ENCODE measurements at regions not wholly inside any gene's neighbourhood (a gene's known extent, or its start where the extent isn't known, plus 50 kb on each side); places are given as distances from the start of the nearest gene placed in this dataset.

DNA sequence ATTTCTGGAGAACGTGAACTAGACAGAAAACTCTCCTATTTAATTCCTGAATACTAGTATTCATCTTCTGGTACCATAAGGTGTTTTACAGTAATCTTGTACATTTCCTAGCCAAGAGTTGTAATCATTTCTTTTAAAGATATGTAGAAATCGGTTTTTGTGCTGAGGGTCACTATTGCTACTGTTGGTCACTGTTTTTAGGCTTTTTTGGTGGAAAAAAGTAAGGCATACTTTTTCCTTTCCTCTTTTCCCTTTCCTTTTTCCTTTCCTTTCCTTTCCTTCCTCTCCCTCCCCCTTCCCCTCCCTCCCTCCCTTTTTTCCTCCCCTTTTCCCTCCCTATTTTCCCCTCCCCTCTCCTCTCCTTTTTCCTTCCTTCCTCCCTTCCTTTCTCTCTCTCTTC is 706.4 kb upstream of the GOT2 start:
- no peak for DNase-seq

- no peak for DNase-seq
Observed at GRCh38 chr16:59432896-59433295, 698.8 kb upstream of the GOT2 start.

DNA sequence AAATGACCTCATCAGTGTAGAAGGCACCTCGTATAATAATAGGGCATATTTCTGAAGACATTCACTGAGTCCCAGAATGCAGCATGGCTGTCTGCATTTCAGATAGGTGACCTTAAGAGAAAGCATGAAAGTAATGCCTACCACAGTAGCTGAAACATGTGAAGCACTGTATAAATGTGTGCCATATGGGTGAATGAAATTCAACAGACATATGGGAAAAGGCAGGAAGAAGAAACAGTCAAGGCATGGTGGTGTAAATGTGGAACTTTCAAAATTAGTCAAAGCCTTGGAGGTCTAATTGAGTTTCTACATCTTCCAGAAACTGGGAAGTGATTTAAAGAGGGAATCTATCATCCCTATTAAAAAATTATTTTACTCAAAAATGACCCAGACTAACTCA is 698.2 kb upstream of the GOT2 start:
- DNase-seq = no peak

DNA sequence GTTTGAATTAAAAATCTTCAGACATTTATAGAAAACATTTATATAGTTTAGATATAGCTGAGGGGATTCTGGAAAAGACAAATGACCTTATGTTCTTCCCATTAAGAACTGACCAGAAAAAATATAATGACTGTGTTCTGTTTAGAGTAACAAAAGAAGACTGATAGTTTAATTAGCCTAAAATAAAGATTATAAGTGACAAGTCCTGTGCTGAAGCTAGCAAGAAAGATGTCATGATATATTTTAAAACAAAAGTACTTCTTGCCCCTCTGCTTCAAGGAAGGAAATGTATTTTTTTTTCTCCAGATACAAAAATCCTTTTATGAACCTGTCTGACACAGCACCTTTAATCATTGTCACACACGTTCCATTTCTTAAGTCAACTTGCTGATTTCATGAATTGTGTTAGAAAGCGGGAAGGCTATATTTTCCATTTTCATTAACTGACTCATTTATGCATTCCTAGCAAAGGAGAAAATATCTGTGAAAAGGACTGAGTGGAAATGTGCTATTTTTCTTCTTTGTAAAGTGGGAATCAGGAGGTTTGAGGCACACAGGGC is 690.7 kb upstream of the GOT2 start:
- no peak for DNase-seq

GRCh38 chr16:59411961-59412841 is 678.1 kb upstream of the GOT2 start:
- DNase-seq = no peak

GRCh38 chr16:59410451-59410850 is 676.3 kb upstream of the GOT2 start:
- no peak for DNase-seq

DNA sequence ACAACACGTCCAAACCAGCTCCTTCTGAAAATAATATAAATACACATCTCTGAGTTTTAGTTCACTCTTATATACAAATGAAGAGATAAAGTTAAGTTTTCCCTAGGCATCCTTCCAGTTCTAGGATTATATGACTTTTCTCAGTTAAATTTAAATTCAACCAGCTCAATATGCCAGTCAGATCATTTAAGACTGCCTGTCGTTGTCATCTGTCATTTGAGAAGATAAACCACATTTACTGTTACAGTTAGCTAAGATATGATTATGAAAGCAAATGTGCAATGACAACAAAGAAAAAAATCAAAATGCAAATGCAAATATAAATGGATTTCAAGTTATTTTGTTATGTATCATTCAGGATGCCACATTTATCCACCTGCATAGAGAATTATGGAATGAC is 671.7 kb upstream of the GOT2 start:
- DNase-seq = no peak

GRCh38 chr16:59404509-59404908 is 670.4 kb upstream of the GOT2 start:
- DNase-seq = no peak

DNA sequence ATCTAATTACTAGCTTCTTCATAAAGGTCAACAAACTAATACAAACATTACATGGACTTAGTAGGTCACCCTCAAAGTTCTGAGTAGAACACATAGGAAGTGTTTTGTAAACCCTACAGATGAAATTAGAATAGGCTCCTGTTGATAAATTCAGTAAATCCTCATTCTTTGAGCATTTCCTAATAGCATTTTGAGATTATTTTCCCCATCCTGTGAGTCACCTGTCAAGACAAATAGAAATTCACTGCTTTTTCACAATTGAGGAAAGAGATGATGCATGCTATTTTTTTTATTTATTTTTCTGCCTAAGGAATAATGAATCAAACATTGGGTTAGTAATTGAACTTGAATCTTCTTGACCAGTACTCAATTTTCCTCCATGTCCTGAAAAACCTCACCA is 666.7 kb upstream of the GOT2 start:
- no peak for DNase-seq

- DNase-seq = no peak
Observed at GRCh38 chr16:59397638-59398037, 663.5 kb upstream of the GOT2 start.

DNA sequence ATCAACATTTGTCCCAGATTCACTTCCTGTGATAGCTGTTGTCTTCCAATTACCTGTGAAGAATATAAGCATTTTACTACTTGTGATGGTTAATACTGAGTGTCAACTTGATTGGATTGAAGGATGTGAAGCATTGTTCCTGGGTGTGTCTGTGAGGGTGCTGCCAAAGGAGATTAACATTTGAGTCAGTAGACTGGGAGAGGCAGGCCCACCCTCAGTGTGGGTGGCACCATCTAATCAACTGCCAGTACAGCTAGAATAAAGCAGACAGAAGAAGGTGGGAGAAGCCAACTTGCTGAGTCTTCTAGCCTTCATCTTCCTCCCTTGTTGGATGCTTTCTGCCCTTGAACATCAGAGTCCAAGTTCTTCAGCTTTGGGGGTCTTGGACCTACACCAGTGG is 660.4 kb upstream of the GOT2 start:
- DNase-seq = no peak

- no peak for DNase-seq
Observed at GRCh38 chr16:59392911-59393310, 658.8 kb upstream of the GOT2 start.

DNA sequence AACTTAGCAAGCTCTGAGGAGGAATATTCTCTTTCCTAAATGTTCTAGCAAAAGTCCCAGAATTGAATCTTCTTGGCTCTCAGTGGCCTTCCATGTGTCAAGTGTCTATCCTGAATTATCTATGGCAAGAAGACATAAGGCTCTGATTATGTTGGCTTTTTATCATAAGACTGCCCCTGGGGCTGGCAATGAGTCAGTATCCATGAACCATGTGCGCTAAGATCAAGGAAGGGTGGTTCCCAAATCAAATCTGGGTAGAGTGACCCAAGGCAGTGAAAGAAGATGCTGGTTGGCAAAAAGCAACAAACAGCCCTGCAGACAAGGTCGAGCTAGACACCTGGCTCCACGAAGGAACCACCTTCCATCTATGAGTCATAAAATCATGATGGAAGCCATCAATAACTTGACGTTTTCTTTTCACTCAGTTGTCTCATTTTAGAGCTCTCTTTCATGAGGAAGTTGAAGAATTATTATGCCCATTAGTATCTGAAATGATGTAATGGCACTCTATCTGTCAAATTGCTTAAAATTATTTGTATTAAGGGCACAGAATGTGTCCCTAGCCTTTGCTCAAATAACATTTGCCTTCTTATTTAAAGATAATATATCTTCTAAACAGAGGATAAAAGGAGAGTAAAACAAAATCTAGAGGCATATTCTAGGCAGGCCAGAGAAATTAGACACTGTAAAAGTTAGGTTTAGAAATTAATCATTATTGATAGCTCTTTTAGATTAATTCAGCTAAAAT is 657.7 kb upstream of the GOT2 start:
- no peak for DNase-seq

DNA sequence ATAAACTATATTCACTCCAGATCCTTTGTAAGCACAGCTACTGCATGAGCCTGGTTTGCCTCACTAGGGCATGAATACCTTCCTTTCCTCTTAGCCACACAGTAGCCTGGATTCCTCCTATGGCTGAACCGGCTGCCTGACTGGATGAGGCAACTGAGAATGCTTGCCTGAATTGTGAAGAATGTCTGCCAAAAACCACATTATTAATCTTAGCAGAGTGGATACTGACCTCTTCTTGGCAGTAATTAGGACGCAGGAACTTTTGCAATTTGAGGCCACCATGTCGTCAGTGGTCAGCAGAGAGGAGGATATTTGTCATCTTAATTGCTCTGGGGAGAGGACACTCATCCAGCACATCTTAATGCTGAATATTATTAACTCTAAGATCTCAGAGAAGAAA is 651.8 kb upstream of the GOT2 start:
- no peak for DNase-seq

DNA sequence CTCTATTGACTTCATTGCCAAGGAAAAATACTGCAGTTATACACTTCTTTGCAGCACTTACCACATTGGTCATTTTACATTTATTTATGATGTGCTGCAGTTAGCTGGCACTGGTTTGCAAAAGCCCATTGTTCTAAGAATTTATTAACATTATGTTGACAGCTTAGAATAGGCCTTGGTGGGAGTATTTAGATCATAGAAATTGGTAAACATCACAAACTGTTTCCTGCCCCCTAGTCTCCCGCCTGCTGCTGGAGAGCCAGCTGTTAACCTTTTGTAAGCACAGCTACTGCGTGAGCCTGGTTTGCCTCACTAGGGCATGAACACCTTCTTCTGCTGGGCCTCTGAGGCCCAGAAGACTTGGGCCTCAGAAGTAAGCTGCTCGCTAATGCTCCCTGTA is 651.4 kb upstream of the GOT2 start:
- DNase-seq = no peak

GRCh38 chr16:59373632-59374031 is 639.5 kb upstream of the GOT2 start:
- no peak for DNase-seq

- DNase-seq = no peak
Observed at GRCh38 chr16:59370717-59371116, 636.6 kb upstream of the GOT2 start.

- DNase-seq = no peak
Observed at GRCh38 chr16:59369523-59369922, 635.4 kb upstream of the GOT2 start.

DNA sequence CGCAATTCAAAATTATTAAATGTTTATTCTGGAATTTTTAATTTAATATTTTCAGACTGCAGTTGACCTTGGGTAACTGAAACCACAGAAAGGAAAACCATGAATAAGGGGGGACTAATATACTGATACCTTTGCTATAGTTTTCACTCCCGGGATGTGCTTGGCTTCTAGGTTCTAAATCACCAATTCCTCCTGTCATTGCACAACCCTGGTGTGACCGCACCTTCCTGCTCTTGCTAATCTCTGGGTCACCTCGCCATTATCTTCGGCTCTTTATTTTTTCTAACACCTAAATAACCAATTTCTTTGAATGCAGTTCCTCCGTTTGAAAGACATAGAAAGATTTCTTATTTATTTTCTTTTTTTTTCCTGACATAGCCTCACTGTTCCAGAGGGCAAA is 634.5 kb upstream of the GOT2 start:
- DNase-seq = no peak

GRCh38 chr16:59356709-59357108 is 622.6 kb upstream of the GOT2 start:
- no peak for DNase-seq

- DNase-seq = no peak
Observed at GRCh38 chr16:59356144-59356543, 622.0 kb upstream of the GOT2 start.

GRCh38 chr16:59355704-59356103 is 621.6 kb upstream of the GOT2 start:
- no peak for DNase-seq

DNA sequence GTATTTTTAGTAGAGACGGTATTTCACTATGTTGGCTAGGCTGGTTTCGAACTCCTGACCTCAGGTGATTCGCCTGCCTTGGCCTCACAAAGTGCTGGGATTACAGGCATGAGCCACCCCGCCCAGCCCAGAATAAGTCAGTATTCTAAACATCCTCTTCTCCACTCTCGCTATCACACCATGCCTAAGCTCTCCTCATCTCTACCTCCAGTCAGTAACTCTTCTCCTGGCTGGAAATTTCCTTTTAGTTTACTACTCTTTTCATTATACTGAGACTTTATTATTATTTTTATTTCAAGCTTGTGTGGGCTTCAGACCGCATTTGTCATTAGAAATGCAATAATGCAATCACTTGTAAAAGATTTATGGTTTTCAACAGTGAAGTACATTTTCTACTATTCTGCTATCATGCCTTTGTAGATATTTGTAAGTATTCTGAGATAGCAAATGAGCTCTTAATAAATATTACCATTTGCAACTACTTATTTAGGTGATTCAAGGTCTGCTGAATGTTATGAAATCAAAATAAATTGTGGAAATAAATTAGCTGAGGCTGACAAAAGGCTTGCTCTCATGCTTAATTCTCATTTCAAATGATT is 617.3 kb upstream of the GOT2 start:
- no peak for DNase-seq

DNA sequence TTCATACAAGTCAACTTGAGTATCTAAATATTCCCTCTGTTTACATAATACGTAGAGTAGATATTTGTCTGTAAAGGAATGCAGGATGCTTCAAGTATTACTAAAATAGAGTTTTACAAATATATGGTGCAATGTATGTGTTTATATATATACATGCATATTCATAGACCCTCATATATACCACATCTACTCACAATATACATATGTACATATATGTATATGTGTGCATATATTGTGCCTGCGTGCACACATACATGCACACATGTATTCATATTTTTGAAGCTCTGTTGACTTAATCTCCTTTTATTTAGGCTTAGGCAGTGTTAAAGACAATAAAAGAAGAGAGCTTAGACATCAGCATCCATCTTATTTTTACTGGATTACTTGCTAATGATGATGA is 616.6 kb upstream of the GOT2 start:
- no peak for DNase-seq
